Activated CD4-positive, alpha-beta T cell treated with anti-CD3 and anti-CD28 coated beads, Interleukin-2, amount 50 U/mL, for 48 hours (primary cell): ENCODE measurements at regions not wholly inside any gene's neighbourhood (a gene's known extent, or its start where the extent isn't known, plus 50 kb on each side); places are given as distances from the start of the nearest gene placed in this dataset.
"Not testable (repeated sequence)": the region's sequence is repeated elsewhere in the genome, so short reads cannot be mapped to it uniquely, and the experiment has no call there.

Experiments used
- DNase-seq, 2 experiments: peaks; one replicate each; pipeline ENCODE4 v3.0.0-alpha.2; 2020

- peak in 1 of 2 experiments; percentile 27 for DNase-seq
These were observed 78.0 kb upstream of the ADGRL1 start for GRCh38 chr19:14283813-14284520.

DNA sequence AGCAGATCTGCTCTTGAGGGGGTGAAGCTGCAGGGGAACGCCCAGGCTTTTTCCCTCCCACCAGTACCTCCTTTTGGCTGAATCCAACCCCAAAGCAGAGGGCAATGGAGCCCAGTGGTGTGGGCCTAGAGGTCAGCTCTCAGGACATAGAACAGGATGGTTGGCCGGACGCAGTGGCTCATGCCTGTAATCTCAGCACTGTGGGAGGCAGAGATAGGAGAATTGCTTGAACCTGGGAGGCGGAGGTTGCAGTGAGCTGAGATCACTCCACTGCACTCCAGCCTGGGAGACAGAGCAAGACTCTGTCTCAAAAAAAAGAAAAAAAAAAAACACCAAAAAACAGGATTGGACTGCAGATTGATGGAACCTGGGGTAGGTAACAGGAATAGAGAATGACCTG lies 73.3 kb upstream of the ADGRL1 start:
- DNase-seq = not testable (repeated sequence)

GRCh38 chr19:14277608-14278007 lies 71.6 kb upstream of the ADGRL1 start:
- DNase-seq = no peak

DNA sequence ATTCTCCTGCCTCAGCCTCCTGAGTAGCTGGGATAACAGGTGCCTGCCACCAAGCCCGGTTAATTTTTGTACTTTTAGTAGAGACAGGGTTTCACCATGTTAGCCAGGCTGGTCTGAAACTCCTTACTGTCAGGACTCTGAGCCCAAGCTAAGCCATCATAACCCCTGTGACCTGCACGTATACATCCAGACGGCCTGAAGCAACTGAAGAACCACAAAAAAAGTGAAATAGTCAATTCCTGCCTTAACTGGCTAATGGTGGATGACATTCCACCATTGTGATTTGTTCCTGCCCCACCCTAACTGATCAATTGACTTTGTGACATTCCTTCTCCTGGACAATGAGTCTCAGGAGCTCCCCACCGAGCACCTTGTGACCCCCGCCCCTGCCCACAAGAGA lies 69.9 kb upstream of the ADGRL1 start:
- not testable (repeated sequence) for DNase-seq

- DNase-seq = no peak
These were observed 66.7 kb upstream of the ADGRL1 start for GRCh38 chr19:14272623-14273022.

GRCh38 chr19:14271840-14272239 lies 65.9 kb upstream of the ADGRL1 start:
- DNase-seq = no peak

DNA sequence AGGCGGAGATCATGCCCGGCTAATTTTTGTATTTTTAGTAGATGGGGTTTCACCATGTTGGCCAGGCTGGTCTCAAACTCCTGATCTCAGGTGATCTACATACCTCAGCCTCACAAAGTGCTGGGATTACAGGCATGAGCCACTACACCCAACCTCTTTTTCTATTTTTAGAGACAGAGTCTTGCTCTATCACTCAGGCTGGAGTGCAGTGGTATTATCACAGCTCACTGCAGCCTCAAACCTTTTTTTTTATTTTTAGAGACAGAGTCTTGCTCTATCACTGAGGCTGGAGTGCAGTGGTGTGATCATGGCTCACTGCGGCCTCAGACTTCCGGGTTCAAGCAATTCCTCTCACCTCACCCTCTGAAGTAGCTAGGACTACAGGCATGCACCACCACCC lies 64.6 kb upstream of the ADGRL1 start:
- DNase-seq = not testable (repeated sequence)

DNA sequence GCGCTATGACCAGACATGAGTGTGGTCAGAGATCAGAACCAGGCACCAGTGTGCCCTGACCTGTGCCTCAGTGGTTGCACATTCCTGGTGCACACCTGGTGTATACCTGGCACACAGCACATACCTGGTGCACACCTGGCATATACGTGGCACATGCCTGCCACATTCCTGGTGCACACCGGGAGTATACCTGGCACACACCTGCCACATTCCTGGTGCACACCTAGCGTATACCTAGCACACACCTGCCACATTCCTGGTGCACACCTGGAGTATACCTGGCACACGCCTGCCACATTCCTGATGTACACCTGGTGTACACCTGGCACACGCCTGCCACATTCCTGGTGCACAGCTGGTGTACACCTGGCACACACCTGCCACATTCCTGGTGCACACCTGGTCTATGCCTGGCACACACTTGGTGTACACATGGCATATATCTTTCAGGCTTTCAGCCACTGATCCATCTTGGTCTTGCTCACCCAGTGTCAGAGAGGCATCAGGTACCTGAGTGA lies 61.3 kb upstream of the ADGRL1 start:
- no peak for DNase-seq

- not testable (repeated sequence) for DNase-seq
These were observed 60.2 kb upstream of the ADGRL1 start for GRCh38 chr19:14266208-14266607.

DNA sequence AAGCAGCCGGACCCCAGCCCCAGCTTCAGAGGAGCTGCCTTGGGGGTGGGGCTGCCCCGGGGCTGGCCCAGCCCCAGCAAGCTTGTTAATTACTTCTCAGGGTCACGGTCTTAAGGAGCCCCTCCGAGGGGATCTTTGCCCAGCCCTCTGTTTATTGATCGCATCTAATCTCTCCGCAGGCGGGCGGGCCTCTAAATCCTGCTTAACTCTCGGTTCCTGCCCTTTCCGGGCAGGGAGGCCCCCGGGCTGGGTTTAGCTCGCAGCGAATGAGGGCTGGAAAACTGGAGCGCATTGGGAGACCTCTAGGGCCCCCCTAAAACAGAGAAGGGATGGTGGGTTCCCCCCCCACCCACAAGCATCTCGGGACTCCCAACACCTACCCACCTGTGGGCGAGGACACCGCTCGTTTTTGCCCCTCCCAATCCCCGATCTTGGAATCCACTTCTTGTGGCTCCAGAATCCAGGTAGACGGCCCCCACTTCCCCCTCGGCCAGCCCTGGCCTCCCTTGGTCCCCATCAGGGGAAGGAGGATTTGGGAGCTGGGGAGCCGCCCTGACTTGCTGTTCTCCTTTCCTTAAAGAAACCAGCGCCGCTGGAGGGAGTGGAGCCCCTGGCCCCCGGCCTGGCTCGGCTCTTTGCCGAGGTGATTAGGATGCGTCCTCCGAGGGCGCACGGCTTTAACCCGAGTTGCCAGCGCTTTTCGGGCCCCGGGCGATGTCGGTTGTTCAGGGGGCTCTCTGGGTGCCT lies 59.5 kb upstream of the ADGRL1 start:
- DNase-seq = no peak

GRCh38 chr19:14255902-14256649 lies 50.1 kb upstream of the ADGRL1 start:
- DNase-seq = not testable (repeated sequence)
